Brain pericyte (primary cell): ENCODE measurements at regions not wholly inside any gene's neighbourhood (a gene's known extent, or its start where the extent isn't known, plus 50 kb on each side); places are given as distances from the start of the nearest gene placed in this dataset.

ENCODE experiments used
- DNase-seq: peaks from one replicate; pipeline ENCODE4 v3.0.0-alpha.2; 2012; ENCODE audit warnings: low read depth, low spot score

DNA sequence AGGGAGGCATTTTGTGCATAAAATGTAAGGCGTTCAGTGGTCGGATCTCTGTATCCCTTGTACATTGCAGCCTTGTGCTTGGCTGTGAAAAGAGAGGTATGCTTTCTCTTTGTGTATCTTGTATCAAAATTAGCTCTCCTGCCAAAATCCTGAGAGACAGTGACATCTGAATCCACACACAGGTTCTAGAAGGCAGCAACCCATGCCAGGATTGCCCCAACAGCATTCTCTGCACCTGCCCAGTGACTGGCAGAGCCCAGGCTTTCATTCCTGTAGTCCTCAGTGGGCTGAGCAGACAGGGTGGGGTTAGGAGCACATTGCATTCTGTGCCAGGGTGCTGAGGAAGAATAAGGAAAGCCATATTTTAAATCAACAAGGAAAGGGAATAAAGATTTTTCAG, 740.3 kb upstream of the RAB6C start:
- DNase-seq, result no peak

DNA sequence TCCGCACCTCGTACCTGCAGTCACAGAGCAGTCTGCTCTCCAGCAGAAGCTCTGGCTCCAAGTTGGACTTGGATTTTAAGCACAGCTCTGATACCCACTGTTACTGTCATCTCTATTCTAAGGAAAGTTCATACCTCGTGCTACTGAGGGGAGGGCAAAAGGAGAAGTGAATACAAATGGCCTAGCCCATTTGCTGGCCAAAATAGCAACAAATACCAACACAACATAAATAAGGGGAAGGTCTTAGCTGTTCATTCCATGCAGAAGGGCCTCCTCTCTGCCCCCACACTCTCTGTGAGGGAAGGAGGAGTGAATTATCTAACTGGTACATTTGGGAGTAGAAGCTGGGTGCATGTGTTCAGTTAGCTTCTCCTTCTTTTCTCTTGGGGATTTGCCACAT, 739.4 kb upstream of the RAB6C start:
- no peak for DNase-seq

DNA sequence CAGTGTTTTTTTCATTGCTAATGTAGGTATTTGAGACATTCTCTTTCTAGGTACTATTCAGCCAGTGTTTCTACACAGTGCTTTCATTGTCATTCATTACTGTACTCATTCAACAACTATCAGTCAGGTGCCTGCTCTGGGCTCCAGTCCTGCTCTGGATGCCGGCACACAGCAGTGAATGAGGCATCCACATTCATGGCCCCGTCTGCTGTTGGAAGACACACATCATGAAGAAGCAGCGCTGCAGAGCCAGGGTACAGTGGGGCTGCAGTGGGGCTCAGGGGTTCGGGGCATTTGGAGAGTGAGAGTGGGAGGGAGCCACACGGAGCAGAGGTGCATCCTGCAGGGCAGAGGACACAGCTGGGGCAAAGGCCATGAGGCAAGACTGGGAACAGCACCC, 737.2 kb upstream of the RAB6C start:
- DNase-seq, result no peak

DNA sequence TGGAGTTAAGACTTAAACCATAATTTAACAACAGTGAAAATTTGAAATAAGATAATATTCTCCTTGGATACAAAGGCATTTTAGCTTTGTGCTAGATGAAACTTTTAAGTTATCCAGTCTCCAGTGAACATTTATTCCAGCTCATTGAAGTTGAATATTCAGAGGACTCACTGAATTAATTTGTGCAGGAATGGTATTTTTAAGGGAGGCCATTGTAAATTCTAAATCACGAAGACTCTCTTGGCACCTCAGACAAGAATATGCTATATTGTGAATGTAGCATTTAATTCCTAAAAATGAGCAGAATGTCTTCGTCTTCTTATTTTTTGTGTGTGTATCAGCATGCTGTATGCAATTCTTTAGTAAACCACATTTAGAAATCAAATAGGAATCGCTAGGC, 731.7 kb upstream of the RAB6C start:
- DNase-seq, result no peak

DNA sequence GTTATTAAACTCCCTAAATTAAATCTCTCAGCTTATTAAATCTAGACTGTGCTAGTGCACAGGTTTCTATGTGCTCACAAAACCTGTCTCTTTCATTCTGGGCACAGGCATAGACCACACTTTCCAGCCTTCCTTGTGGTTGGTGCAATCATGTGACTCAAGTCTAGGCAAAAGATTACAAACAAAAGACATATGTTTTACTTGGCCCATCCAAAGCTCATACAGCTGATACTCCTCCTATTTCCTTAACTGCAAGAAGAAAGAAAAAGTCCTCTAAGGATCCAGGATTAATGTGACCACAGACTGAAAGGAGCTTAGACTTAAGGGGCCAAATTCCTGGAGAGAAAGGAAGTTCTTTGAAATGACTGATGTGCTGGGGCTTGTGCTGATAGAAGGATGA, 731.3 kb upstream of the RAB6C start:
- DNase-seq, result no peak

DNA sequence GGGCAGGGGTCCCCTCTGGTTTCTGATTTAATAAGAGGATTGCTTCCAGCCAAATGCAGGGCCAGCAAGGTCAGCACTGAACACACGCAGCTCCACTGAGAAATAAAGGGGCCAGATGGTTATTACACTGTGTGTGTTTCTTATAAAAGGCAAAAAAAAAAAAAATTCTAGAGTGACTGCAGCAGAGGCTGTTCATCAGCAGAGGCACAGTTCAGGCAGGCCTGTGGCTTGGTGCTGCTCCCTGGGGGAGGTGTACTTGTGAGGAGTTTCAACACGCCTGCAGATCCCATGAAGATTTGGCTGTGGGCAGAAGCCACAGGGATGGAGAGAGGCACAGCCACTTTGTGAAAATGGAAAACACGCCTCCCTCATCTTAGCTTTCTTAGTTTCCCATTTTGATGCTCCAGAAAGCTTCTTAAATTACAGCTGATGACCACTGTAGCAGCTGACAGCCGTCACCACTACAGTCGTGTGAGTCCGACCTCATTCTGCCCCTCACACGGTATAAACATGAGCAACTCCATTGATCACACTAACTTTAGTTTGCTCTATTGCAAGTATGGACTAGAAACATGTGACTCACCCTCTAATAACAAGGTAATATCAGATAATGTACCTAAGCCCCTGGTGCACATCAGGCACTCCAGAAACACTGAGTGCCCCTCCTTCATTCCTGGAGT, 726.5 kb upstream of the RAB6C start:
- no peak for DNase-seq

DNA sequence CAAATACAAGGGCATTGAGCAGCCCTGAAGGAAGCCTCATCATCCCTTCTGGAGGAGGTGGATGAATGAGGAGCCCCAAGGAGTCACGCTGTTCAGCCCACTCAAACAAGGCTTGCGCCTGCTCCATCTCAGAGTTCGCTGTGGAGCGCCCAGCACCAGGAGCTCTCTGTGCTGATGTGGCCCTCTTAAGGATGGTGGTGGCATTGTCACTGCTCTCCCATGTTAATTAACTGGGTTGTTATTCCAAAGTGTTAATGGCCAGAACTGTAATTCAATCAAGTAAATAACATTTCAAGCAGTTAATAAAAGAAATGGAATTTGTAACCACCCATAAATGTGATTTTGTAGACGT, 726.0 kb upstream of the RAB6C start:
- no peak for DNase-seq

DNA sequence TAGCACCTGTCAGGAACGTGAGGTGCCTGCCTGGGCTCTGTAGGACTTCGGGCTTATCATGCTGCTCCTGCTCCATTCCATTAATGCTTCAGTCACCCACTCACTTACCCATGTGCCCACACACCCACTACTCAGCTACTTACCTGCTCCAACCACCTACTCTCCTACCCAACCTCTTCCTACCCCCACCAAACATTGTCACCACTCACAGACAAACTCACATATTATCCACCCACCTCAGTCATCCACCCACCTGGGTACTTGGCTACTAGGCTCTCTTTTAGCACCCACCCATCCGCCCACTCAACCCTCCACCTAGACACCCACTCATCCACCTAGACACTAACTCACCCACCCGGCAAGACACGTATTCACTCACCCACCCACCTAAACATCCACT, 724.7 kb upstream of the RAB6C start:
- no peak for DNase-seq

DNA sequence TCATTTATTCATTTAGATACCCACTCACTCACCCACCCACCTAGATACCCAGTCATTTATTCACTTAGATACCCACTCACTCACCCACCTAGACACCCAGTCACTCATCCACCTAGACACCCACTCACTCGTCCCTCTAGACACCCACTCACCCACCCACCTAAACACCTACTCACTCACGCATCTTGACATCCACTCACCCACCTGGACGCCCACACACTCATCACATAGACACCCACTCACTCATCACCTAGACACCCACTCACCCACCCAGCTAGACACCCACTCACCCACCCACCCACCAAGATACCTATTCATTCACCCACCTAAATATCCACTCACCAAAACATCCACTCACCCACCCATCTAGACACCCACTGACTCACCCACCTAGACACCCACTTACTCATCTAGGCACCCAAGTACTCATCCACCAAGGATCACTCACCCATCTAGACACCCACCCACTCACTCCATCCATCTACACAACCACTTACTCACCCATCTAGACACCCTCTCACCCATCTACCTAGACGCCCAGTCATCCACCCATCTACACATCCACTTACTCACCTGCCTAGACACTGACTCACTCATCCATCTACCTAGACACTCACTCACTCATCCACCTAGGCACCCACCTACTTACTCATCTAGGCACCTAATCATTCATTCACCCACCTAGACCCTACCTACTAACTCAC, 723.7 kb upstream of the RAB6C start:
- no peak for DNase-seq

DNA sequence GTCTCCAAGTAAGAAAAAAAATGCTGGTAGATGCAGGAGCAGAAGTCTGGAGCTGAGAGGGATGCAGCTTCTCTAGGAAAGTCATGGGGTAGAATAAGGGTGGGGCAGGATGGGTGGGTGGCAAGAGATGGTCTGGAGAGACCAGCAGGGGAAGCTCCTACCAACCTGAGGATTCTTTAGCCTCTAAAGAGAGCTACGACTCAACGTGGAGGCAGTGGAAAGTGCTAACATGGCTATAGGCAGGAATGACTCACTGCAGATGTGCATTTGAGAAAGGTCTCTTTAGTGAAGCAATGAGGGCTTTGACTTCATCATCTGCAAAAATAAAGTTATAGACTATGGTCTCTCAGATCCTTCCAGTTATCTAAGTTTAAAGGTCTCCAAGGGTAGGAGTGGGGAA, 722.8 kb upstream of the RAB6C start:
- DNase-seq, result no peak

DNA sequence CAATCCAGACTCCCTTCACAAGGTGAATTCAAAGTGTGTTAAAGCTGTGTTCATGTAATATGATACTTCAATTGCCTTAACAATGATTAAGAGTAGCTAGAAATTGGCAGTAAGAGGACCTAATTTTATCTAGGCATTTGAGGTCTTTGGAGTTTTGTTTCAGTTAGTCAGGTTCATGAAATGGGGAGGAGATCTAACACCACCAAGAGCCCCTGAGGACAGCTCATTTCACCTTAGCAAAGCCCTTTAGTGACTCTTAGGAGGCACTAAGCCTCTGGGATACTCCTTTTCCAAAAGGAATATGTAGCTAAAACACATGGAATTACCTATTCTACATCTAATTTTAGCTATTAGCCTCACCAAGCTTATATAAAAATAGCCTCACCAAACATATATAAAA, 716.5 kb upstream of the RAB6C start:
- DNase-seq, result no peak

DNA sequence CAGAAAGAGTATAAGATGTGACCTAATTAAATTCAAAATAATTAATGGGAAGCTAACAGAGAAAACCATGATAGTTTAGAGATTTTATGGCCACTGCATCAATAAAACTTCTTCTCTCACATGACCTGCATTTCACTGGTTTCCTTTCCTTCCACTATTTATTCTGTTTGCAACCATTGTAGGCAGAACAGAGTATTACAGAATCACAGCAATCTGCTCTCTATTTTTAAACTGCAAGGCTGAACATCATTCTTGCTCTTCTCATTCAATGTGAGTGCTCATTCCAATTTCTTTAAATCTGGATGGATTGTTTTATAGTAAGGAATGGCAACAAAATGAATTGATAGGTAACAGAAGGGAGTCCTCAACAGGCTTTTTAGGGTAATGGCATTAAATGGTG, 715.5 kb upstream of the RAB6C start:
- DNase-seq, result no peak

DNA sequence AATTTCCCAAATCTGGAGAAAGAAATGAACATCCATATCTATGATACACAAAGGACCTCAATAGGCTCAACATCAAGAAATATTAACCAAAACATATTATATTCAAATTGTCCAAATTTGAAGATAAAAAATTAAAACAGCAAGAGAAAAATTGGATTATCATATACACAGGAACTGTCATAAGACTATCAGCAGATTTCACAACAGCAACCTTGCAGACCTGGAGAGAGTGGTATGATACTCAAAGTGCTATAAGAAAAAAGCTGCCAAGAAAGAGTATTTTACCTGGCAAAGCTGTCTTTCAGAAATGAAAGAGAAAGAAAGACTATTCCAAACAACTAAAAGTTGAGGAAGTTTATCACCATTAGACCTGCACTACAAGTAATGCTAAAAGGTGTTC, 711.9 kb upstream of the RAB6C start:
- no peak for DNase-seq

DNA sequence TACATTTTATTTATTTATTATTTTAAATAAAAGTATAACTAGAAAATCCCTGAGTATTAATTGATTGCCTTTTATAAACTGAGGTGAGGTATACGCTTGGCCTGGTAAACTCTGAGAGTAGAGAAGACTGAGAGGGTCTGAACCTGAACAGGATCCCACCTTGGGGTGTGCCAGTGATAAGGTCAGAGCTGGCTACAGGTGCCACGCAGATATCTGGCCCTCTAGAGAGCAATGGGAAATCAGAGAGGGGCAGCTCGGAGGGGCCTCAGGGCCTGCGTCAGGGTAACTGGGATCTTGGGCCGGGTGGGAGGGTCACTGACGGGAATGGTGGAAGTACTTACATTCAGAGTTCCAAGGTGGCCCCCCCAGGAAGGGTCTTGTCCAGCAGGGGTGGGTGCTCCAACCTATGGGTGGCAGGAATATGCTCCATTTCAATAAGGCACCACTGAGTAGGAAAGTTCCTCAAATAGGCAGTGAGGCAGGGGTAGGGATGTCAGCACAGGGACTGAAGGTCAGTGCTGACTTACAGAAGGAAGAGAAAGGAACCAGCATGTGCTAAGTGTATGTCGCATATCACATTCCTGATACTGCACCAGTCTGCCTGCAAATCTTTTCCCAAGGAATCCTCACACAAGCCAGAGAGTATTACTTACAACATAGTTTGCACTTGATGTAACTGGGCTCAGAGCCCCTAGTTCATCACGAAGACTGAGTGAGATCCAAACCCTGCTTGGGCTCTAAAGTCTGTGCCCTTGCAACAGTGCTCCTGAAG, 706.0 kb upstream of the RAB6C start:
- DNase-seq, result no peak

DNA sequence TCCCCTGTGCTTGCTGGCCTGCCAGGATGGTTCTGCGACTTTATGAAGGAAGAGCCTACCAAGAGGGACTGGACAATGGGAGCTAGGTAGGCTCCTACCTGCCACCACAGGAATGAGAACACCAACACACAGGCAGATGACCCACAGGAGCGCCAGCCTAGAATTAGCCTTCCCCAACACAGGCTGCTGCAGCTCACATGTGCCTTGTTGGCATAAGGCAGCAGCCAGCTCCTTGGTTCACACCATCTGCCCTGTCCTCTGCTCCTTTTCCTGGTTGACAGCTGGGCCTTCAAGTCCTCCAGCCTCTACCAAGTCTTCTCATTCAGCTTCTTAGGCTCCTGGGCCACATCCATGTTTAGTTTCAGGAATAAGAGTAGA, 705.4 kb upstream of the RAB6C start:
- no peak for DNase-seq

DNA sequence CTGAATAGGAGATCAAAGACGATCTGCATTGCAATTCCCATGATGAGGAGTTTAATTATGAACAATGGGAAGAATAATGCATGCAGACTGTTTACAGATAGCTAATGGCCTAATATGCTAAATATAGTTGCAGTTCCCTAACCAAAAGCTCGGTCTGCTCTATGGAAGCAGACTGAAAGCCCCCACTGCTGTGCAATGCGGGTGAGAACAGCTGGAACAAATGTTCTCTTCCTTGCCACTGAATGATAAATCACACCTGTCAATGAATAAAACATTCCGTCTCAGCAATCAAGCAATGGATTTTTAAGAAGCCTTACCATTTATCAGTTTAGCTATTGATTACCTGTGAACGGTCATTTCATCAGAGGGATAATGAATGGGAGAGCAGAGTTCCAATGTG, 704.5 kb upstream of the RAB6C start:
- no peak for DNase-seq

DNA sequence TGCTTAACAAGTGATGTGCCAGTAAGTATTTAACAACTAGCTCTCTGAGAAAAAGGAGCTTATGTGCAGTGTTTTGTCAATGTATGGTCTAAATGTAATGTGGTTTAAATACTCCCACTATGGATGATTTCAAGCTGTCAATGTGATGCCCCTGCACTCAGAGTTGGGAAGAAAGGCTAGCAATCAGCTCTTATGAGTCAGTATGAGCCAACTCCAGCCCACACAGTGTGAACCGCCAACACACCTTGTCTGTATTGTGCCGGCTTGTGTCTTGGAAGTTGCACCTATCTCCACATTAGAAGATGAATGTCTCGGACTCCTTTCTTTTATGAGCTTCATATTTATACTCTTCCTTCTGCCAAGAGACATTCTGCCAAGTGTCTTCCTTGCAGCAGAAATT, 703.8 kb upstream of the RAB6C start:
- DNase-seq, result no peak

DNA sequence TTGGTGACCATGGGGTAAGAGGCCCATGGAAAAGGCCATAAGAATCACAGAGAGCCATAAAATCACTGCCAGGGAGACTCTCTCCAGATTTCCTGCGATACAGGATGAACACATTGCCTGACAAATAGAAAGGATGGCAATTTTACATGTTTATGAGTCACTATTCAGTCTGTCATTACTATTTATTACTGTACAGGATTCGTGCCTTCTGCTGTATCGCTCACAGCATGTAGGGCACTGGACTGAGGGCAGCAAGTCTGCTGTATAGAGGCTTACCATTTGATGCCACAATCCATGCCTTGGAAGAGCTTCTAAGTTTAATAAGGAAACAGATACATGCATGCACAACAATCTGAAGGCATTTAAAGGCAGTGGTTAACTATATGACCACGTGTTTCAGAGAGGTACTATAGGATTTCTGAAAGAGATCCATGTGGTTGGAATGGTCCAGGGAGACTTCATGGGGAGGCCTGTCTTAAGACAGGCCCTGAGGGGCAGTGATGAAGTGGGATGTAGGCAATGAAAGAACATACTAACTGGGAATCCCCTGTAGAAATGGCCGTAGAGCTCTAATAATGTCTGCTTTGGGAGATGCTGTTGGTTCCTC, 702.4 kb upstream of the RAB6C start:
- no peak for DNase-seq

DNA sequence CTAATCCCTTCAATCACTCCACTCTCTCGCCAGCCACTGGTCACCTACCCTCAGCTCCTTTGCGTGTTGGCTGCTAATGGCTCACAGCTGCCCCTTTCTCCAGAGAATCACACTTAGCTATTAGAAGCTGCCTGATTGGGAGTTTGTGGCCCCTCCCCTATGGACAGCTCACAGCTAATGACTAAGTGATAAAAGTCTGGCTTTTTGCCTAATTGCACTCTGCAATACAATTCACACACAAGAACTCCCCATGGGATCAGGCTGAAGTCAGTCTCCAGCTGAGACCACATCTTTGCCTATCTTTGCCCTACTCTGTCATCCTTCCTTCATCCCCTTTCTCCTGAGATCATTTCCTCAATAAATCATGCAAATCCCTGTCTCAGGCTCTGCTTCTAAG, 701.9 kb upstream of the RAB6C start:
- DNase-seq, result no peak

DNA sequence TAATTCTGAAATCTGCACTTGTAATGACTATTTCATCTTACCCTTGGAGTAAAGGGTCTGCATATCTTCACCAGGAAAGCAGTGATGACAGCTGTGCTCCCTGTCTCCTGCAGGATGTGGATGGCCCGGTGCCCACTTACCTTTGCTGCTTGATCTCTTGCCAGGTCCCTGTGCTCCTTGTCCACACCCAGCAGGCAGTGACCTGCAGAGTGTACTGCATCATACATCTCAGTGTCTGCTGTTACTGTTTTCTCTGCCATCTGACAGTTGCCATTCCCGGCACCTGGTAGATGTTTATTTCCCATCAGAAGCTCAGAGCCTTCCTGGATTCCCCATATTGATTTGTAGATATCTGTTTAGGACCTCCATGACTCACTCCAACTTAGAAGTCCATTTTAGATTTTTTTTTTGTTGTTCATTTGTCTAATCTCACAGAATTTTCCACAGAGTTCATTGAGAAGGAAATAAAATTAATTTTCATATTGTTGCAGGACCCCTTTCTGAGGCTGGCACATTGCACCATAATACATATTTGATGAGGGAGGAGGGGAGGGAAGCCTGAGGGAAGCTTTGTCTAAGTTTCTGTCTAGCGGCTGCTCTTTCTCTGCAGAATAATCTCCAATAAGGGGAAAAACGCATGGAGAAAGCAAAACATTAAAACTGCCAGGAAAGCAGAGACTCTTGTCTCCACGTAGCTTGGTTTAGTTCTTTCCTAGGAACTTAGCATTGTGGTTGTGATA, 697.5 kb upstream of the RAB6C start:
- no peak for DNase-seq

DNA sequence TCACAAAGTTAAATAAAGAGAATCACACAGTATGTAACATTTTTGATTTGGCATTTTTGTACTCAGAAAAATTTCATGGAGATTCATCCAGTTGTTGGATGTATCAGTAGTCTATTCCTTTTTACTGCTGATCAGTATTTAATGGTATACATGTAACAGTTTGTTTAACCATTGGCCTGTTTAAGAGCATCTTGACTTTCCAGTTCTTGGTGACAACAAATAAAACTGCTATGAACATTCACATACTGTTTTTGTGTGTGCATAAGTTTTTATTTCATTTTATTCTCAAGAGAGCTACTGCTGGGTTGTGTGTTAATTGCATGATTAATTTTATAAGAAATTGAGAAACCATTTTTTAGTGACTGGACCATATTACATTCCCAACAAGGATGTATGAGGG, 694.5 kb upstream of the RAB6C start:
- DNase-seq, result no peak

DNA sequence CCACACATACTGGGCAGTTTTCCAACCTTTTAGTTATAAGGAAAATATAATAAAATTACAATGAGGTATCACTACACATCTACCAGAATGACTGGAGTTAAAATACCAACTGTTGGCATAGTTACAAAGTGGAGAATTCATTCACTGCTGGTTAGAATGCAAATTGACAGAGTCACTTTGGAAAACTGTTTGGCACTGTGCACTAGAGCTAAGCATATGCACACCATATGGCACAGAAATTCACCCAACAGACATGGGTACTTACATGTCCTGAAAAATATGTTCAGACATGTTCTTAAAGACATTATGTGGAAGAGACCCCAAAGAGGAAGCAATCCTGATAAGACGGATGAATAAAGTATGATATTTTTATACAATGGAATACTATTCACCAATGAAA, 686.1 kb upstream of the RAB6C start:
- no peak for DNase-seq
